GM10248 (cell line): ENCODE measurements at regions not wholly inside any gene's neighbourhood (a gene's known extent, or its start where the extent isn't known, plus 50 kb on each side); places are given as distances from the start of the nearest gene placed in this dataset.
"Not testable (repeated sequence)": the region's sequence is repeated elsewhere in the genome, so short reads cannot be mapped to it uniquely, and the experiment has no call there.

Experiments used
- CTCF ChIA-PET: fragments of 300-600 bp; sonication (Branson Sonifier 250); formaldehyde crosslinking; extraction: SDS; loops from one replicate; lab custom pipeline; 2021; ENCODE audit warnings: antibody characterized with exemption; lab: Yijun Ruan, JAX
- POLR2A ChIA-PET: fragments of 350-650 bp; sonication (Branson Sonifier 250); formaldehyde crosslinking; extraction: SDS; loops from one replicate; lab custom pipeline; 2020; ENCODE audit warnings: antibody characterized with exemption; lab: Yijun Ruan, JAX
- DNase-seq: peaks from one replicate; pipeline ENCODE4 v3.0.0; 2012; ENCODE audit errors: extremely low spot score
- CTCF ChIP-seq: IDR thresholded peaks from 2 replicates; pipeline ENCODE4 v1.5.1; 2012; ENCODE audit warnings: mild to moderate bottlenecking, low read depth; ENCODE audit errors: extremely low read depth, missing control alignments, control extremely low read depth

GRCh38 chr3:125915437-125915787 is 53.6 kb upstream of the ROPN1B start:
- CTCF ChIA-PET, result interaction anchor here (1.3 kb wide), 1 partner anchor 14 kb away, joined by 4 read pairs; no protein-coding TSS in a partner anchor
- POLR2A ChIA-PET, DNase-seq: not testable (repeated sequence)

GRCh38 chr3:125915792-125916375 is 53.1 kb upstream of the ROPN1B start:
- POLR2A ChIA-PET, result not testable (repeated sequence)
- DNase-seq, result peak; percentile 87
- CTCF ChIA-PET, result interaction anchor here (1.3 kb wide), 1 partner anchor 13 kb away, joined by 4 read pairs; no protein-coding TSS in a partner anchor

- DNase-seq, result peak; percentile 92
- peak; percentile 55 for TF ChIP-seq CTCF
- POLR2A ChIA-PET, result no interaction called here
- CTCF ChIA-PET, result interaction anchor here (1.3 kb wide), 1 partner anchor 13 kb away, joined by 4 read pairs; no protein-coding TSS in a partner anchor
Measured at GRCh38 chr3:125916376-125916978, 52.5 kb upstream of the ROPN1B start.

GRCh38 chr3:125917020-125917549 is 51.9 kb upstream of the ROPN1B start:
- CTCF ChIA-PET, POLR2A ChIA-PET: not testable (repeated sequence)
- DNase-seq, result peak; percentile 17

GRCh38 chr3:125918024-125918423 is 51.0 kb upstream of the ROPN1B start:
- DNase-seq, POLR2A ChIA-PET, CTCF ChIA-PET: not testable (repeated sequence)

- POLR2A ChIA-PET, DNase-seq, CTCF ChIA-PET: not testable (repeated sequence)
Measured at GRCh38 chr3:125918451-125918850, 50.5 kb upstream of the ROPN1B start.

- DNase-seq, POLR2A ChIA-PET, CTCF ChIA-PET: not testable (repeated sequence)
Measured at GRCh38 chr3:125918866-125919265, 50.1 kb upstream of the ROPN1B start.
